Activated naive CD8-positive, alpha-beta T cell treated with anti-CD3 and anti-CD28 coated beads, Interleukin-2, amount 50 U/mL, for 16 hours (primary cell): ENCODE measurements at regions not wholly inside any gene's neighbourhood (a gene's known extent, or its start where the extent isn't known, plus 50 kb on each side); places are given as distances from the start of the nearest gene placed in this dataset.

ENCODE experiments used
- DNase-seq: peaks from one replicate; pipeline ENCODE4 v3.0.0-alpha.2; 2020; ENCODE audit warnings: low read depth, low spot score

DNA sequence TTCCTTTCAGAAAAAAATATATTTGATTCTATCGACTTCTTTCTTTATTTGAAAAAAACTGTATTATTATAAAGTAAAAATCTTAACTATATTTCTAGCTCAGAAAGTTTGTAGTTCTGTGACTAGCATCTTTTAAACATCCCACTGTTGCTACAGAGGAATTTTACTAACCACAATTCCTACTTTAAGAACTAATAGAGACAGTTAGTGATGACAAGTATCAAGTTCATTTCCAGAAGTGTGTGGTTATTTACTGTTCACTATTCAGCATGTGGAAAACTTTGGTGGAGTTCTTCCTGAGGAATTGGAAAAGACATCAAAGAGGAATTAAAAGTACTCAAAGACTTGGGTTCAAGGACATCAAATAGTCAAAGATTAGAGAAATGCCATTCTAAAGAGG, 524.1 kb upstream of the CBLB start:
- DNase-seq: no peak

DNA sequence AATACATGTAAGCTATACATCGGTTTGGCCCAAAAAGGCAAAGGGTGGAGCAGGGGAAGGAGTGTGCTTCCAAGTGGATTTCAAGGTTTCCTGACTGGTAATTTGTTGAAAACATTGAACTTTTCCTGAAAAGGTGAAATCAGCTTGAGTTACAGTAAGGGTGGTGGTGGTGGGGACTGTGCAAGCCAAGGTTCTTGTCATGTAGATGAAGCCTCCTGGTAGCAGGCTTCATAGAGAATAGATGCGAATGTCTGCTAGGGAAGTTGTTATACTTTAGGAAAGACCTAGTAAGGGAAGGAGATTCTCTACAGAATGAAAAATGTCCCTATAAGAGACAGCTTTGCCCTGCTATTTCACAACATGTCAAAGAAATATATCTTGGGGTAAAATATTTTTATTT, 528.2 kb upstream of the CBLB start:
- no peak for DNase-seq

DNA sequence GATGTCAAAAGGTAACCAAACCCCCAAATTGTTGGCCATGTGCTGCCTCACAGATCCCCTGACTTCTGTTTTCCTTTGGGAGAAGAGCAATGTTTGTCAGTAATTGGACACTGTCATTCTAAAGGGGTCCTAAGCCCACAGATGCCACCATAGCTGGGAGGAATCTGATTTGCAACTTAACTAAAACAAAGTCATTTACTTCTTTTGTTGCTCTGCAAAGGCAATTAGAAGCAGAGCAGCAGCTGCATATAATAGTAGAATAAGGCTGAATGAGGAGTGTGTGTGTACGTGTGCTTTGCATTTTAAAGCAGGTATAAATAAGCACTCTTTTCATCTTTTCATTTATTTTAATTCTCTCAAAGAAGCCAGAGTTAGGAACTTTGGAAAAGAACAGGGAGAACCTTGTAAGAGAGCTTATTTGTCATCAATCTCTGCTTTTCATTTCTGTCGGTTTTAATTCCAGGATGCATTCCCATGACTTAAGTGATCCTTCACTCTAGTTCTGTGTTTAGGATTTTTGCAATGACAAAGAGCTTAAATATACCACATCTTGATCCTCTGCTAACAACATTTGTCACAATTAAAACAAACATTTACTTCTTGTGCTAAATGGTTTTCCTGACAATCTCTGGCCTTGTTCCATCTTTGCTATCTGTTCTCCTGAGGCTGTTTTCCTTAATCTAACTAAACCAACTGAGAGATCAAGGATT, 530.2 kb upstream of the CBLB start:
- no peak for DNase-seq

DNA sequence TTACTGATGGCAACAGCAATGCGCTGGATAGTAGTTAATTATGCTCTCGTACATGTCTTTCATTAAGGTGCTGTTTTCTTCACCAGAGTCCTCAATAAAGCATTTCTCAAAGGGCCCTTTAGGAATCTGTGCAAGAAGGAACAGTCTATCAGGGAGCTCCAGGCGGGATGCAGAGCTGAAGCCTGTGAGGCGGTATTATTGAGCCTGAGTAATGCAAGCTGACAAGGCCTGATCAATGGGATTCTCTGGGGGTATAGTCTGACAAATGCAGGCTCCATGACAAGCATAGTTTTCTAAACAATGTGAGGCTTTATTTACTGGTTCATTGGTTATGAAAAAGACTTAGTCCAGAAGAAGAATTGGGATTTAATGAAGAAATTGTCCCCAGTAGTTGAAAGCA, 530.9 kb upstream of the CBLB start:
- no peak for DNase-seq

DNA sequence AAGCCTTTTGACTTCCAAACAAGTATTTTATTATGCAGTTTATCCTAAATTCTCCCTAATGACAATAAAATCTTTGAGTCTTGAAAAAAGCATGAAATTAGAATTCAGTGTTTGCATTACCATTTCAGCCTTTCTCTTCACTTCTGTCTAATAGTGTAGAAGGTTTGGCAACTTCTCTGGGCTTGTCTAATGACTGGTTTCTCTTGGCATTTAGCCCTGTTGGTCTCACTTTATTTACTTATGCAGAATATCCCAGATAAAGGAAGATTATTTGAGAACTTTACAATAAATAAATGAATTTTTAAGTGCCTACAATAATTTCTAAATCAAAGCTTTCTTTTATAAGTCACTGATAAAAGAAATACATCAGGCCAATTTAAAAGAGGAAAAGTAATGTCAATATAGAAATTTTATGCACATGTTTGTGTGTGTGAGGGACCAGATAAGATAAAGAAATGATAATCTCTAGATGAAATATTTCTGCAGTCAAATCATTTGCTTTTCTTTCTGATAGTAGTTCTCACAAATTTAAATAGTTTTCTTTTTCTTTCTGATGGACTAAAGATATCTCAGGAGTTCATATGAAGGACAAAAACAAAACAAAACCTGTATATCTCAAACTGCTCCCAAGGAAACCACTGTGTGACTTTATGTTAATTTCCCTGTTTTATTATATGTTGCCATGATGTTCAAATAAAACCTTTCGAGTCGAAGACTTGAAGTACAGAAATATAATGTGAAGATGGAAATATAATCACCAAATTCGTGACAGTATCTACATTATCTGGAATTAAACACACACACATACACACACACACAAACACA, 533.1 kb upstream of the CBLB start:
- no peak for DNase-seq

DNA sequence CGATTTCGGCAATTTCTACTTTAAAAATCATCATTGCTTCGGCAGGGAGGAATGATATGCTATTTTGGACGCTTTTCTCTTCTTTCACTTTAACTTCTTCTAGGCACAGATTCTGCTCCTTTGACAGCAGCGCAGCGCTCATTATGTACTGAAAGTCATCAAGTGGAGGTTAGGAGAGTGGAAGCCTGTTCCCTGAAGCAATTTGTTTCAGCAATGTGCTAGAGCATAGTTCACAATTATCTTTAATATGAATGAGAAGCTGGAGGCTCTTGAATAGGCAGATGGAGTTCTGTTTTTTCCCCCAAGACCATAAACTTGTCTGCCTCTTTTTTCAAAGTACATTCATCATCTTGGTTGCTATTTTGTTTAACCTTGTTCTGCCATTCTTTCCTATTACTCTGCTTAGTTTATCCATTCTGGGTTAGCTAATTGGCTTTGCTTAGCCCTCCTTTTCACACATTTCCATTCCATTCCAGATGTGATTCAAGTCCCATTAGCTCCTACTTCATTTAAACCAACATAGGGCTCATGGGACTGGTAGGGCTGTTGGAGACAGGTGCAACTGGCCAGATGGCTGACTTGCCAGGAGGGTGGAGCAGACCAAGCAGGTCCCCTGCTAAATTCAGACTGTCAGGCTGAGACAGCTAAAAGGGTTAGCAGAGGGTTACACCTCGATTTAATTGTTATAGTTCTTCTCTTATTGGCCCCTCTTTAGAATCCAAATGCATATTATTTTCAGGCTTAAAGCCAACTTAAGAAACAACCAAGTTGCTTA, 534.7 kb upstream of the CBLB start:
- DNase-seq: no peak

DNA sequence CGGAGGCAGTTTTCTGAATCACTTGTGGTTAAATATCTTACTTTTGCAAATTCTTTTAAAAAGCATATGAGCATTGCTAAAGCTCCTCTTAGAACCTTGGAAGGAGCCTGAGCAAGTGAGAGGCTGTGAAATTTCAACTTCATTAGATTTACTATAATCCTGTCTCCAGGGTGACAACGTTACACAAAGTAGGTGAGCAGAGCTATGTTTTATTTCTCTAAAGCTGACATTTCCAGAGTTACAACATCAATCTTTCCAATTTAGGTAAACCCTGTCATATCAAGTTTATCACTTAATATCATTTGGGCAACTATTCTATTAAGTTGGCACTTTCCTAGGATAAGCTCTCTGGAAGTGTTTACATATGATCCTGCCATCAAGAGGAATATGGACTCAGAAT, 544.9 kb upstream of the CBLB start:
- no peak for DNase-seq

DNA sequence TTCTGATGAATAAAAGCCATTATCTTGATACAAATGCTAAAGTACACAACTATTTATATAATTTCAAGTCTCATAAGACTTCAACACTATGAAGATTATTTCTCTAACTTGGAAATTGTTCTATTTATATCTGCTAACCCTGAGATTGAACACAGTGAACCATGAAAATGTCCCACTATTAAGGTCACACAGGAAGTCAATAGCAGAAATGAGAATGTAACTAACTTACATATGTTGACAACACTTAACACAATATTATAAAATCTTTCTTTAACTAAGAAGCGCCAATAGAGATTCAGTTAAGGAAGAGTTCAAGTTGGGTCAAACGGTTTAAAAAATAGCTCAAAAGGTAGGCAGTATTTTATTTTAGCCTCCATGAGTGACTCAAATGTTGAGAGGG, 551.8 kb upstream of the CBLB start:
- no peak for DNase-seq

DNA sequence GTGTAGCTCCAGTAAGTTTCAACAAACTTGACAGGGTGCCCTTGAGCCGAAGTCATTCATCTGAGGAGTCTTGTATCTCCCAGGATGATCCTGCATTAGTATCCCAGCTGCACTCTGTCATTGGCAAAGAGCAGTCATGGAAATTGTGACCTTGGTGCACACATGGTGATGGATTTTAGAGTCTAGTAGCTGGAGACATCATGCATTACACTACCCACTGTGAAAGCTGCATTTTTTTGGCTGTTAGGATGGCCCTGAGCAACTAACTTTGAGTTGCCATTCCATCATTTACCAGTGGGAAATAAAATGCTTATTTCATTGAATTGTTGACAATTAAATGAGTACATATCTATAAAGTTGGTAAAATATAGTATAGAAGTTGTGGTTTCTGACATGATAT, 552.6 kb upstream of the CBLB start:
- DNase-seq: no peak

DNA sequence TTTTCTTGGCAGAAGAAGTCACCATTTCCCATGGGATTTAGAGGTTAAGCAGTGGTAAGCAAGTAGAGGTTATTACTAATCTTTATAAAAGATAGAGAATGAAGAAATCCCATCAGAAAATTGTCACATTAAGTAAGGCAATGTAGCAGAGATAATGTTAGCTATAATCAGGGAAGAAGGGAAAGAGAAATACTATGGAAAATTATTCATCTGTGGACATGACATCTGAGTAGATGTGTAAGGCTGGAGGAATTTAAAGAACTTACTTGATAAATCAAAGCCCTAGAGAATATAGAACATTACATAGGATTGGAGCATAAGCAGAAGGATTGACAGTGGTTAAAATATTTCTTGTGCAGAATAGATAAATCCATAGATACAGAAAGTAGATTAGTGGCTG, 553.1 kb upstream of the CBLB start:
- DNase-seq: no peak

DNA sequence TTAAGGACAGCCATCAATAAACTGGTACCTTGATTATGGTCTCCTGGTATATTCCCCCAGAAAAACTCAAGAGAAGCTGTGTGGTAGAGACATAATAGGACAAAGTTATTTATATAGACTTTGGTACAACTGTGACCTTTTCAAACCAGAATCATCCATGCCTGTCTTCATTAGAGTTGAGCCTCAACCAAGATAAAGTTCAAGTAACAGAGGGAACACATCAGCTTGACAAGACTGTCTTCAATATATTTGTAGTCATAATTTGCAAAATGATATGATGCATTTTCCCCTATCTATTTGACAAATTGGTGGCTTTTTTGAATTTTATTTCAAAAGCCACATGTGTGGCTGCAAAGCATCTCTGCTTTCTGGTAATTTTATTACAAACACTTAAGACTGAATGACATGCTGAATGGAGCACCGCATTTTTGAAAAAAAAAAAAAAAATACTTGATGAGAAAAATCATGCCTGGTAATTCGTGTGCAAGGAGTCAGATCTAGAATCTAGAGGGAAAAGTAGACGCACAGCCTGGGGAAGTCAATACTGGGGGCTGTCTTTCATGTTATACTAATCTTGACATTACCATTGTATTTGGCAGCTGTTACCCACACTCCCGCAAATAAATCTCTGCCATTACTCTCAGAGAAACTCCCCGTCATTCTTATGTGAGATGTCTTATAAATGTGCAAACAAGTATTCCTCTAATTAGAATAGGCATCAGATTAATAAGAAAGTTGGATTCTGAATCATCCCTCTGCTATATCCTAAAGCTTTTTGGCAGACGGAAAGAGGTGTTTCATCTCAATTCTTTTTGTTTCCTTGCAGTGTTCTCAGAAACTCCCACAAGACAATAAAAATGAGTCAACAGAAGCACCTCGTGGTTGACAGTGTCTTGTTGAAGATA, 554.8 kb upstream of the CBLB start:
- no peak for DNase-seq

DNA sequence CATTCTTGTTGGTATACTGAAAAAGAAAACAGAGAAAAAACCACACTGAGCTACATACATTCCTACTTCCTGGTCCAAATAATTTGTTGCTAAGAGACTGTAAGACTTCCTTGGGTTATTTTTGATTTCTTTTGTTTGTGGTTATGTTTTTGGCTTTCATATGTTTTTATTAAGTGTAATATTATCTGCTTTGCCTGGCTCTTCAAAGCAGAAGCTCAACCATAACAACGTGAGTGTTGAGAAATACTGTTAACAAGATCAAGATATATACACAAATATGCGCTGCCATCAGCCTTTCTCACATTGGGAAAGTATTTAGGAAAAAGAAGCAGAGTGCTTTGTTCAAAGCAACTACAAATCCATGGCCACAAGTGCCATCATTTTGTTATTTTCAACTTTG, 556.2 kb upstream of the CBLB start:
- DNase-seq: no peak

DNA sequence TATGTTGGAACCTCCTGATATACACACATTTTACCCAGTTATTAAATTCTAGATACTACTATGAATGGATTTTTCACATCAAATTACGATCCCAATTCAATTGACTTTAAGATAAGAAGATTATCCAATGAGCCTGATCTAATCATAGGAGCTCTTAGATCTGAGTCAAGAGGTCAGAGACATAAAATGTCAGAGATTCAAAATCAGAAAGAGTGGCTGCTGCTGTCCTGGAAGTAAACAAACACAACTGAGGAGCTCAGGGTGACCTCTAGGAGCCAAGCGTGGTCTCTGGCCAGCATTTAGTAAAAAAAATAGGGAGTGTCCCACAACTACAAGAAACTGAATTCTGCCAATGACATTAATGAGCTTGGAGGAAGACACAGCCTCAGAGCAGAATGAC, 557.1 kb upstream of the CBLB start:
- DNase-seq: no peak

DNA sequence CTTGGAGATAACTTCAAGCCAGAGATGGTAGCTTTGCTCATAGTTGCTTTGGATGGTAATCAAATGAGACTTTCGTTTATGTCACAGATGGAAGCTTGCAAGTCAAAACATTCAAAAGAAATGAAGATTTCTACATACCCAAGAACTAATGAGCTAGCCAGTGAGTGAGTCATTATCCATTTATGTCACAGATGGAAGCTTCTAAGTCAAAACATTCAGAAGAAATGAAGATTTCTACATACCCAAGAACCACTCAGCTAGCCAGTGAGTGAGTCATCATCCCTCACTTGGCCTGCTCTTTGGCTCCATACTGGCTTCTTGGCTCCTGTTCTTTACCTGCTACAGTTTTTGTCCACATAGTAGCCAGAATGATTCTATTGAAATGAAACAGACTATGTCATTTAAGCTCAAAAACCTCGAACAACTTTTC, 559.8 kb upstream of the CBLB start:
- no peak for DNase-seq

DNA sequence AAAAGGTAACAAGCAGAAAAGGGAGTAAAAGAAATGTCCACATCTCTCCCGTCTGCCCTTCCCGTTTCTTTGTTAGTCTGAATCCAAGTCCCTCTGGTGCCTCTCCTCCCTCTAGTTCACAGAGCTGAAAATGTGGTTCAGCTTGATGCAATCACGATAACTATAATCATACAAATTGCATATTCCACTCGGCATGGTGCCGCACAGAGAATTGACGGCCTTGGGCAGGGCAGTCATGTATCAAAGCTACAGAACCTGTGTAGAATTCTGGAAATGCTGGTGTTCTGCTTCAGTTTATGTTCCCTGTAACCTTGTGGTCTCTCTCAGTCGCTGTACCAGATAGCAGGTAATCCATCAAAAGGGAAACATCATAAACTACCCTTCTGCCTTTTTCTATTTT, 562.9 kb upstream of the CBLB start:
- DNase-seq: no peak

DNA sequence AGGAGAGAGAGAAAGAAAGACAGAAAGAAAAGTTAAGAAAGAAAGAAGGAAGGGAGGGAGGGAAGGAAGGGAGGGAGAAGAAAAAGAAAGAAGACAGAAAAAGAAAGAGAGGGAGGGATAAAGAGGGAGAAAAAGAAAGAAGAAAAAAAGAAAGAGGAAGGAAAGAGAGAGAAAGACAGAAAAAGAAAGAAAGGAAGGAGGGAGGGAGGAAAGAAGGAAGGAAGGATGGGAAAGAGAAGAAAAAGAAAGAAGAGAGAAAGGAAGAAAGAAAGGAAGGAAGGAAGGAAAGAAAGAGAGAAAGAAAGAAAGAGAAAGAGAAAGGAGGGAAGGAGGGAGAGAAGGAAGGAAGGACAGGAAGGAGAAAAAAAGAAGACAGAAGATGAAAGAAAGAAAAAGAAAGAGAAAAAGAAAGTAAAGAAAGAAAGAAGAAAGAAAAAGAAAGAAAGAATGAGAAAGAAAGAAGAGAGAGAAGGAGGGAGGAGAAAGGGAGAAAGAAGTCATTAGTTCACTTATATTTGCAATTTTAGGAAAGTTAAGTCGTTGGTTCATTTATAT, 567.2 kb upstream of the CBLB start:
- DNase-seq: no peak

DNA sequence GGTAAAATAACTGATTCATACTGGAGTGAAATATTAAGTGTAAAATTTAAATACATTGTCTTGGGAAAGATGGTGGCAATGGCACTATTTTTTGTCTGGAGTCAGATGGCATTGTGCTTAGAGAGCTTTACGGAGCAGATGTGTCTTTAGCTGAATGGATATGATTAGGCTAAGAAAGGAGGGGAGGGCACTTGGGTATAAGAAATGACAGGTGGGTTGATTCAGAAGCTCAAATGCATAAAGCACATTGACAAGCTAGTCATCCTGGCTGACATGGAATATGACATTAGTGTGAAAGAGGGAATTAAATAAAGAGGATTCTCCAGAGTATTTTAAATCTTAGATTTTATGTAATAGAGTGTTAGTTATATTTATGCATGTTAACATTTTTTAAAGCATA, 570.1 kb upstream of the CBLB start:
- DNase-seq: no peak

DNA sequence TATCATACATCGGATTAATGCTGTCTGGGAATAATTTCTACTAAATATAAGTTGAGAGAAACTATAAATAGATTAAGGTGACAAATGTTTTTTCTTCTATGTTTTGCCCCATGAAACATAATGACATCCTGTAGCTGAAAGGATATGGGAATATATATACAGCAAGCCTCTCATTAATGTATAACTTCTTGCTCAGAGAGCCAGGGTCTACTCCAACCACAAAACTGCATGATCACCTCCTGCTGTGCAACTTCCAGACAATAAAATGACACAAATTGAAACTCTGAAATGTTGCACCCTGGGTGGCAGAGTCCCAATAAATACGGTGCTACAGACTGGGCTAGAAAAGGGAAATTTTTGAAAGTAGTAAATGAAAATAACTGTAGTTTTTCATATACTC, 571.9 kb upstream of the CBLB start:
- DNase-seq: no peak

DNA sequence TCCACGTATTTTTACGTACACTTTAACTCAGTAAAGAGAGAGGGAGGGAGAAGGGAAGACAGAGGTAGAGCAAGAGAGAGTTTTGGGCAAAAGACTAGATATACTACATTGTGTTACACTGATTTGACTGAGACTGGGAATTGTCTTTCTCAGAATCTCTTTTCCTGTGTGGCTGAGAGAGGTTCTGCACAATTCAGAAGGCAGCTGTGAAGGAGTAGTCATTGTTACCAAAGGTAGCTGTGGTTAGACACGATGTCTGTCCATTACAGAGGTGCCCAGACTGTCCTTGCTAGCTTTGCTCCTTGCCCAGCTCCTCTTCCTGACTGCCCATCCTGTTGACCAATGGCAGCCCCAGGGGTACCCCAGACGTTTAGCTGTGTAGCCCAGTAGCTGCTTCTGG, 577.5 kb upstream of the CBLB start:
- DNase-seq: no peak

DNA sequence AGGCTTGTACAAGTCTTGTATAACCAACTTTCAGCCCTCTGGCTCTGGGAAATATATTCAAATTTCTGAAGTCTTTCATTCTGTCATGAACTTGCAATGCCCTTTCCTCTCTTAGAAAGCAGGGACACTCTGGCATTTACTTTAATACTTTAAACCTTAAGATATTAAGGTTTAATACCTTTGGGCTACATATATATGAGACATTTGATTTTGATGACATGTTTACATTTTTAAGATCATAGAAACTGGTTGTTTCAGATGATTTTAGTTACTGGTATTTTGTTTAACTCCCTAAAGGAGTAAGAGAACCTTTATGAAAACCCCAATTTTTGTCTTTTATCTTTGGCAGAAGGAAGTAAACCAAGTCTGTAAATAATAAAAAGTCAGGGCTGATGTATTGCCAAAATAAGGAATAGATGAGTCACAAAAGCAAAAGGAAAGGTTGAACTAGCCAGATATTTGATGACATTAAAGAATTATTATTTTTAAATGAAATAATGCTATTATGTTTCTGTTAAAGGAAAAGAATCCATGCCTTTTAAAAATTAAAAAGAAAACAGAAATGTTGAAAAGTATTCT, 579.0 kb upstream of the CBLB start:
- no peak for DNase-seq
